ENCODE measurements at regions not wholly inside any gene's neighbourhood (a gene's known extent, or its start where the extent isn't known, plus 50 kb on each side); places are given as distances from the start of the nearest gene placed in this dataset.

DNA sequence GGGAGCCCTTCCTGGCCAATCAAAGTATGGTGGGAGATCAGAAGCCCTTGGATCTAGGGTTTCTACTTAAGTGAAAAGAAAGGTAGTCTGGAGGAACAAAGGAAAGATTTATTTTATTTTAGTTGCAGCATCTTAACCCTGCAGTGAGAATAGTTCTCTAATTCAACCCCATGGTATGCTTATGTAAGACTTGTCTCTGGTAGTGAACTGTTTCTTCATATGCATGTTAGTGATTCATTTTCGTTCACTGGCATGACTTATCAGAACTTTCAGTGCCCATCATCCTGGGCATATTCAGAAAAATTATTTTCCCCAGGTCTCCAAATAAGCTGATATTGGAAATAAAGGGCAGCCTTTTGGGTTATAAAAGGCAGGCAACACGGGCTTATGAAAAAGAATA is 1058.8 kb downstream of the NLGN4Y start:
- H3K4me1 ChIP-seq (ENCODE audit: insufficient read depth, low read length, severe bottlenecking), result peaks cover 25% of the 10 kb centered on the region
- no peaks in the 10 kb centered on the region for H3K9me2 ChIP-seq (ENCODE audit: low read depth, low read length)
- H2AFZ ChIP-seq (ENCODE audit: low read length), result no peak overlapping the region
- TF ChIP-seq, protein P1, sequence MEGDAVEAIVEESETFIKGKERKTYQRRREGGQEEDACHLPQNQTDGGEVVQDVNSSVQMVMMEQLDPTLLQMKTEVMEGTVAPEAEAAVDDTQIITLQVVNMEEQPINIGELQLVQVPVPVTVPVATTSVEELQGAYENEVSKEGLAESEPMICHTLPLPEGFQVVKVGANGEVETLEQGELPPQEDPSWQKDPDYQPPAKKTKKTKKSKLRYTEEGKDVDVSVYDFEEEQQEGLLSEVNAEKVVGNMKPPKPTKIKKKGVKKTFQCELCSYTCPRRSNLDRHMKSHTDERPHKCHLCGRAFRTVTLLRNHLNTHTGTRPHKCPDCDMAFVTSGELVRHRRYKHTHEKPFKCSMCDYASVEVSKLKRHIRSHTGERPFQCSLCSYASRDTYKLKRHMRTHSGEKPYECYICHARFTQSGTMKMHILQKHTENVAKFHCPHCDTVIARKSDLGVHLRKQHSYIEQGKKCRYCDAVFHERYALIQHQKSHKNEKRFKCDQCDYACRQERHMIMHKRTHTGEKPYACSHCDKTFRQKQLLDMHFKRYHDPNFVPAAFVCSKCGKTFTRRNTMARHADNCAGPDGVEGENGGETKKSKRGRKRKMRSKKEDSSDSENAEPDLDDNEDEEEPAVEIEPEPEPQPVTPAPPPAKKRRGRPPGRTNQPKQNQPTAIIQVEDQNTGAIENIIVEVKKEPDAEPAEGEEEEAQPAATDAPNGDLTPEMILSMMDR (IDR thresholded peaks at IDR 0.05; ENCODE audit: low read length), result no peak
- no peak overlapping the region for H3K27ac ChIP-seq (ENCODE audit: low read depth, low read length, poor library complexity, severe bottlenecking)
- H3K4me3 ChIP-seq (ENCODE audit: low read depth, low read length, poor library complexity, severe bottlenecking), result no peak overlapping the region
- no peaks in the 10 kb centered on the region for H3F3A ChIP-seq (ENCODE audit: insufficient read depth, low read length)
- no peak overlapping the region for H3K9ac ChIP-seq (ENCODE audit: low read length)
- no peaks in the 10 kb centered on the region for H3K36me3 ChIP-seq (ENCODE audit: insufficient read depth, low read length)
- no peaks in the 10 kb centered on the region for H3K9me3 ChIP-seq (ENCODE audit: low read length)
- H3K27me3 ChIP-seq (ENCODE audit: insufficient read depth, low read length), result no peaks in the 10 kb centered on the region
- H4K20me1 ChIP-seq (ENCODE audit: insufficient read depth, low read length), result no peaks in the 10 kb centered on the region
- no peaks in the 10 kb centered on the region for H3K79me2 ChIP-seq (ENCODE audit: insufficient read depth, low read length)
- no peak overlapping the region for H3K4me2 ChIP-seq (ENCODE audit: low read length)

GRCh38 chrY:15592957-15593356 is 1068.6 kb downstream of the NLGN4Y start:
- Histone ChIP-seq H3K27ac (ENCODE audit: low read depth, low read length, poor library complexity, severe bottlenecking) (no peak overlapping the region), H3K79me2 (ENCODE audit: insufficient read depth, low read length) (no peaks in the 10 kb centered on the region), H3K9me2 (ENCODE audit: low read depth, low read length) (no peaks in the 10 kb centered on the region), H3K36me3 (ENCODE audit: insufficient read depth, low read length) (no peaks in the 10 kb centered on the region), H3K9me3 (ENCODE audit: low read length) (no peaks in the 10 kb centered on the region), H3K4me3 (ENCODE audit: low read depth, low read length, poor library complexity, severe bottlenecking) (no peak overlapping the region), H4K20me1 (ENCODE audit: insufficient read depth, low read length) (no peaks in the 10 kb centered on the region), H3K9ac (ENCODE audit: low read length) (no peak overlapping the region), H3K4me2 (ENCODE audit: low read length) (no peak overlapping the region), H3K27me3 (ENCODE audit: insufficient read depth, low read length) (no peaks in the 10 kb centered on the region), H3K4me1 (ENCODE audit: insufficient read depth, low read length, severe bottlenecking) (no peaks in the 10 kb centered on the region), H3F3A (ENCODE audit: insufficient read depth, low read length) (no peaks in the 10 kb centered on the region), H2AFZ (ENCODE audit: low read length) (no peak overlapping the region)
- no peak for TF ChIP-seq EZH2 (IDR thresholded peaks at IDR 0.05; ENCODE audit: borderline replicate concordance, low read length)
- TF ChIP-seq, protein P1 (IDR thresholded peaks at IDR 0.05; ENCODE audit: low read length), result no peak

DNA sequence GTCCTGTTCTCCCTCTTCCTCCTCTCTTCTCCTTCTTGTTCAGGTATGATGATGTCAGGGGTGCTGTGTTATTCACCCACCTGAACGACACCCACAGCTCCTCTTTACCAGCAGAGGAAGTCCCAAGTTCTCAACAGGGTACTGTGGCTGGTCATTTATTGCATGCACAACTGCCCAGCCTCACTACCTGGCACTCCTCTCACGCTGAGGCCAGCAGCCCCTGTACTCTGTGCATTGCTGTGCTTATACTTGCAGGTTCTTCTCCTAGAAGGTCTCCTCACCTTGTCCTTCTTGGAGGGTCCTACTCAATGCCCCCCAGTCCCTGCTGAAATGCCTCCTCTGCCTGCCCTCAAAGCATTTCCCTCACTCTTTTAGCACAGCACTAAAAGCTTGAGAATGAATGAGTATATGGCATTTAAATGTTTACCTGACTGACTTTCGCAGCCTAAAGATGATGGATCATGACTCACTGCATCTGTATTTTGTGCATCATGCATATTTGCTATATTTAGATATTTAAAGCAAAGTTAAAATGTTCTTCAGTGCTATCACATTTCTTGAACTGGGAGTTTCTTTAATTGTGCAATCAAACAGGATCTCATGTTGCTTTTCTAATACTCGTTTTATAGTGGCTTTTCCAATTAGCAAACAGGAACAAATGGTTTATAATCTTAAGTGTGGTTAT is 1069.3 kb downstream of the NLGN4Y start:
- H3K4me2 ChIP-seq (ENCODE audit: low read length), result no peak overlapping the region
- H3K9me2 ChIP-seq (ENCODE audit: low read depth, low read length), result no peaks in the 10 kb centered on the region
- H3K9ac ChIP-seq (ENCODE audit: low read length), result no peak overlapping the region
- no peaks in the 10 kb centered on the region for H3K4me1 ChIP-seq (ENCODE audit: insufficient read depth, low read length, severe bottlenecking)
- no peaks in the 10 kb centered on the region for H3F3A ChIP-seq (ENCODE audit: insufficient read depth, low read length)
- no peaks in the 10 kb centered on the region for H3K79me2 ChIP-seq (ENCODE audit: insufficient read depth, low read length)
- H3K9me3 ChIP-seq (ENCODE audit: low read length), result no peaks in the 10 kb centered on the region
- no peaks in the 10 kb centered on the region for H4K20me1 ChIP-seq (ENCODE audit: insufficient read depth, low read length)
- no peak overlapping the region for H3K4me3 ChIP-seq (ENCODE audit: low read depth, low read length, poor library complexity, severe bottlenecking)
- no peak overlapping the region for H3K27ac ChIP-seq (ENCODE audit: low read depth, low read length, poor library complexity, severe bottlenecking)
- no peak for TF ChIP-seq EZH2 (IDR thresholded peaks at IDR 0.05; ENCODE audit: borderline replicate concordance, low read length)
- TF ChIP-seq, protein P1 (IDR thresholded peaks at IDR 0.05; ENCODE audit: low read length), result no peak
- H2AFZ ChIP-seq (ENCODE audit: low read length), result no peak overlapping the region
- H3K36me3 ChIP-seq (ENCODE audit: insufficient read depth, low read length), result no peaks in the 10 kb centered on the region
- no peaks in the 10 kb centered on the region for H3K27me3 ChIP-seq (ENCODE audit: insufficient read depth, low read length)

Measured in OCI-LY1 (cell line).